ELF-1 (cell line): ENCODE measurements at regions not wholly inside any gene's neighbourhood (a gene's known extent, or its start where the extent isn't known, plus 50 kb on each side); places are given as distances from the start of the nearest gene placed in this dataset.

Experiments used
- DNase-seq: peaks from one replicate; pipeline ENCODE4 v3.0.0-alpha.2; 2016; ENCODE audit warnings: low read depth, low spot score

DNA sequence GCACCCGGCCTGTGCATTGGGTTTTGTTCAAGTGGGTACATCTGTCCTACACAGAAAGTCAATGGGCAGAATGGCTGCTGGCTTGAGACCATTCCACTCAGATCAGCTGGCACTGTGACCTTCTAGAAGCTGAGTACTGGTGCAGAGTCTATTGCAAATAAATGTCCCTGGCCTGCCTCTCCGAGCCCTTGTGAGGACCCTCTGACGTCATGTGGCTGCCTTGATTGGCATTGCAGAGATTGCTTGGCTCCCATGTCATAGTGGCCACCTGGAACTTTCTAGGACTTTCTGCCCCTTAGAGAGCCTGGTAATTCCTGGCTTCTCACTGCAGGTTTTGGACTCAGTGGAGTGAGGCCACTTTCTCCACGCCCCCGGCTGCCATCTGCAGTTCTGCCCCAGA, 211.3 kb downstream of the ENGASE start:
- DNase-seq: no peak

DNA sequence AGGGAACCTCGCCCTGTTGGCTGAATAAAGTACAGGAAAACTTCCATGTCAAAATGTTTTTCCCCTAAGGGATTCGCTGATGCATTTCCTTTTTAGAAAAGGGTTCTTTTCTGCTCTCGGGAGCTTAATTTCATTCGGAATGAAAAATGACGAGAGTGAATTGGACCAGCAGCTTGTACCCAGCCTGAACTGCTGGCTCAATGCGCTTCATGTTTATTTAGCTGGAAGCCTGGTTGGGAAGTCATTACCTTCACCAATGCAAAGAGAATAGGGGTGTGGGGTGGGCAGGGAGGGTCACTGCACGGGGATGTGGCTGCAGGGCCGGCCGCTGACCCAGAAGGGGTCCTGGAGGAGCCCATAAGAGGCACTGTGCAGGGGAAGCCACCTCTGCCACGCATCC, 207.7 kb downstream of the ENGASE start:
- no peak for DNase-seq

DNA sequence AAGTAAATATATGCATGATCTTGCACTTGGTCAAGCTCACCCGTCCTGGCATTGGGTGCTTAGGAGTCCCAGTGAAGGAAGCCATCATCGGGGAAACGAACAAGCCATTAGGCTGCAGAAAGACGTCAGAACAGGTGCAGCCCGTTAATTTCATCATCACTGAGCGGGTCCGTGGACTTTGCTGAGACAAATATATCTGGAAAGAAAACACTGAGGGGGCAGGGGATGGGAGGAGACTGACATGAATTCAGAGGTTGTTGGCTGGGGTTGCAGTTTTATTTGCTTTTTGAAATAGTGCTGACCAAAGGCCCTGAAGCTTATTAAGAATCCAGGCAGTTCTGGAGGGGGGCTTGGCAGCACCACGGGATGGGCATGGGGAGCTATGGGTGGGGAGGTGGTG, 207.2 kb downstream of the ENGASE start:
- no peak for DNase-seq

DNA sequence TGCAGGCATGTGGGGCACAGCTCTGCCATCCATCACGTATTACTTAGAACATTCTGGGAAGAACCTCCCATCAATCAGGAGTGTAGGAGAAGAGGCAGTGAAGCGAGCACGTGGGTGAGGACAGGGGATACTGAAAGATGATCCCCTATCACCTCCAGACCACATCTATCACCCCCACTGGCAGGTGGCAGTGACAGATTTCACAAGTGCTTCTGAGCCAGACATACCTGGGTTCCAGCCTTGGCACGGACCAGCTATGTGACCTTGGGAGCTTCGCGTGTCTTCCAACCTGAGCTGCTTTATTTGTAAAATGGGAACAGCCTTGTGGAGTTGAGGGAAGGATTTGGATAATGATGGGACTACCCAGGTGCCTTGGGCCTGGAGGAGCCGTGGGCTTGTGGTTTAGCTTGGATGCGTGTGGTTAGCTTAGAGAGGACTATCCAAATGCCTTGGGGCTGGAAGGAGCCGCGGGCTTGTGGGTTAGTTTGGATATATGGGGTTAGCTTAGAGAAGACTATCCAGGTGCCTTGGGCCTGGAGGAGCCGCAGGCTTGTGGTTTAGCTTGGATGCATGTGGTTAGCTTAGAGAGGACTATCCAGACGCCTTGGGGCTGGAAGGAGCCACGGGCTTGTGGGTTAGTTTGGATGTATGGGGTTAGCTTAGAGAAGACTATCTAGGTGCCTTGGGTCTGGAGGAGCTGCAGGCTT, 206.4 kb downstream of the ENGASE start:
- no peak for DNase-seq

DNA sequence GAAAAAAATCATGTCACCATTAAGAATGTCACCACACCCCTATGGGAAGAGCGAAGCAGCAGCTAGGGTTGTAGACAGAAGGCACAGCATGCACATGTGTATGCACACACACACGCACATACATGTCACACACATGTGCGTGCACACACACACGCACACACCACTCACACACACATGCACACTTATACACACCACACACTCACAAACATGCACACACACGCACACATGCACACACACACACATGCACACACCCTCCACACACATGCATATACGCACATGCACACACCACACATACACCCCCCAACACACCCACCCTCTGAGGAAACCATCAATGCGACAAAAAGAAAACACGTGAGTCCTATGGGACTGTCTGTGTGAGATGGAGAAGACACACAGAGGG, 205.4 kb downstream of the ENGASE start:
- DNase-seq: no peak

DNA sequence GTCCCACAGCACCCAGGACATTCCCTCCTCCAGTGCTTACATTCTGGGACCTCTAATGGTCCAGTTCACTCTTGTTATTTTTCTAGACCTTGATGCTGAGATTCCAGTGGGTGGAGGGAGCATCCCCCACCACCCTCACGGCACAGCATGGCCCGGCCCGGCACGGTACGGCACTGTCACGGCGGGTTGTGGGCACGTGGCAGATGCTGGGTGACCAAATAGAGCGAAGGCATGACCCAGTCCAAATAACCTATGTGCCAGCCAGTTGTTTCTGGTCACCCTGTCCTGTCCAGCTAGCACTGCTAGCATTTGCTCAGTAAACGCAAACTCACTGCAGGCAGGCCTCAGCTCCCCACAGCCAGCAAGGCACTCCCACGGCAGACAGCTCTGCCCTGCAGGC, 204.7 kb downstream of the ENGASE start:
- DNase-seq: no peak

DNA sequence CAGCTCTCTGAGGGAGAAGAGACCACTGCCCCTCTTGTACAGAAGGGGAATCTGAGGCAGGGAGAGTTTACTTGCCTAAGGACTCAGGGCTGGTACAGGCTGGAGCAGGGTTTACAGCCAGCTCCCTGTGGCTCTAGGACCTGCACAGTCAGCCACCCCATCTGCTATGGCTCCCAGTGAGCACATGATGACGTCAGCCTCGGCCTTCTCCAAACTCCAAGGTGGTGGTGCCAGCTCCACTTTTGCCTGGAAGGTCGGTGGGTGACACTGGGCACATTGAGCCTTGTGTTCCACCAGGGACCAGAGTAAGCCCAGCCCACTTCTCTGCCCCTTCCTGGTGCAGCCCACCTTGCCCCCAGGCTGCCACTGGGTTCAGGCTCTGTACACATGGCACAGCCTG, 202.2 kb downstream of the ENGASE start:
- no peak for DNase-seq

DNA sequence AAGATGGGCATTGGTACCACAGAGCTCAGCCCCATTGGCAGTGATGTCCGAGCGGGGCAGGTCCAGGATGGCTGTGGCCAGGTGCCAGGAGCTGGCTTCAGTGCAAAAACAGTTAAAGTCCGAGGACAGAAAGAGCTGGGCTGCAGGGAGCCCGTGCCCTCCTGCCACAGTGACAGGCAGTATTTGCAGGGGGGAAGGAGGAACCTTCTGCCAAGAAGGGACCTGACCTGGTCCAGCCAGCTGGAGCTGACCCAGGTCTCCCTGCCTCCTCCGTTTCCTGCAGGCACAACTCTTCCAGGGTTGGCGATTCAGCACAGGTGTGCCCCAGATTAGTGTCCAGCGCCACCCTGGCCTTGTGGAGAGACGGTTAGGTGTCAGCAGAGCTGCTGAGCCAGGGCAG, 199.0 kb downstream of the ENGASE start:
- no peak for DNase-seq

DNA sequence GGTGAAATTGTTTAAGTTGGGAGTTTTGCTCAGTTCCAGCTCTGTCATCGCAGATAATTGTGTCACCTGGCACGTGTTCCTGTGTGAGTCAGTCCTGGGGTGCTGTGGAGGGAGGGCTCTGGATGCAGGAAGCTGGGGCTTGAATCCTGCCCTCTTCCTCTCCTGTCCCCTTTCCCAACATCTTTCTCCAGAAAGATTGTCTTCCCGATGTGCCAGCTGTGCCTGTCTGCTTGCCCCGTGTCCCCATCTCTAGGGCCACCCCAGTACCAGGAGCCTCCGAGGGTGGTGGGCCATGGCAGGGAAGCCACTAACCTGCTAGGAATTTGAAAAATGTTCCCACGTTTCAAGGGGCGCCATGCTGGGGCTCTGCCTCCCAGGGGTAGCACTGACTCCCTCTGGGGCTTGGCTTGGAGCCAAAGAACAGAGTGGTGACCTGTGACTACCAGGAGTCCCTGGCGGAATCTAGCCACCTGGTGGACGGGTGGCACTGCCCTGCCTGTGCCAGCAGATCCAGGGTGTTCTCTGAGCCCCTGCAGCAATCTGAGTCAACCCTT, 198.1 kb downstream of the ENGASE start:
- no peak for DNase-seq

DNA sequence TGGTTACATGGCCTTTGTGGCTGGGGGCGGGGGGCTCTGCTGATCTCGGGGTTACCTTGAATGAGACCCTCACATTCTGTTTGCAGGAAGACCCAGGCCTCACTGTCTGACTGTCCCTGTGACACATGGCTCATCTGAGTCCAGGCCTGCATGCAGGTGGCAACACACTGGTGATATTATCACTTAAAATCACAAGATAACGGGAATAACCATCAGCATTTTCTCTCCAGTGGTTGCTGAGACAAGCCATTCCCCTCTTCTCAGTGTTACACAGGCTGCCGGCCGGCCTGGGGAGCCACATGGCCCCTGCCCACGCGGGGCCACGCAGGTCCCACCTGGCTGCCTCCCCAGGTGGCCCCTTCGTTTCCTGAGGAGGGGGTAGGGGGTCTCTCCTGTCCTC, 197.6 kb downstream of the ENGASE start:
- no peak for DNase-seq

DNA sequence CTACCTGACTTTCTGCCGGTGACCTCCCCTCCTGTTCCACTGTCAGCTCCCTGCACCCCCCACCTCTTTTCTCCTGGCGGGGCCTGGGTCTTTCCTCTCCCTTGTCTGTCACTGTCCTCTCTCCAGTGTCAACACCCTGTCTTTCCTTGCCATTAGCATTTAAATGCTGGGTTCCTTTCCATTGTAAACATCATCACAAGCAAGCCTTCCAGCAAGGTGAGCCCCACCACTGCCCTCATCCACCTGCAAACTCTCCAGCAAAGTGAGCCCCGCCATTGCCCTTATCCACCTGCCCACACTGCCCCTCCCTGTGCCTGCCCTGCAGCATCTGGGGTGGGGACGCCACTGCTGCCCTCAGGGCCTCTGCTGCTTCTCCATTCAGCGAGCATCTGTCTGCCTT, 195.0 kb downstream of the ENGASE start:
- DNase-seq: peak; percentile 32

DNA sequence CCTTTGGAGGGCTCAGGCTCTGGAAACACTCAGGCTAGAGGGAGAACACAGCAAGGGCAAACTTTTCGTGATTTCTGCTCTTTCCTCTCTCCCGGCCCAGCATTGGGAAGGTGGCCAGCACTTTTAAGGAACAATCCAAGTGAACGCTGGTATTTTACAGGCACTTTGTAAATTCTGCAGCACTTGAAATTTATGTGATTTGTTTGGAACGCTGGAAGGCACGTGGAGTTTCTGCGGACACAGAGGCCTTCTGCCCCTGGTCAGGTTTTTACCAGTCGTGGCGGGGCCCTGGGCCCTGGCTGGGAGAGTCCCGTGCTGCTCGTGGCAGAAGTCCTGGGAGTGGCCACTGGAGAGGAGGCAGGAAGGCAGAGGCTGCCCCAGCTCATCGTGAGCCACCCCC, 188.6 kb downstream of the ENGASE start:
- DNase-seq: no peak

DNA sequence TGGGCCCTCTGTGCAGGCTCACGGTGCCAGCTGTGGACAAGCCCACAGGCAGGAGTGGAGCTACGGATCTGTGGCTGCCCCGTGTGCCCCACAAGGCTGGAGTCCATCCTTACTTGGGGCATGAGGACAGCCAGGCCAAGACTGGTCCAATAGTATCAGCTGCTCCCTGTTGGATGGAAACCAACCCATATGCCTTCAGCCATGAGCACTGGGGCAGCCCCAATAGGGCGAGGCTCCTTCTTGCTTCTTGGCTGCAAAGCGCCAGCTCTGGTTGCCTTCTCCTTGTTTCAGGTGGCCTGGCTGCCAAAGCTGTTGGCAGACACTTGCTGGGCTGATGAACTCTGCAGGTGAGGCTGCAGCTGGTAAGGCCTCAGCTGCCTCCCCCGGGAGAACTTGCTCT, 188.0 kb downstream of the ENGASE start:
- no peak for DNase-seq

DNA sequence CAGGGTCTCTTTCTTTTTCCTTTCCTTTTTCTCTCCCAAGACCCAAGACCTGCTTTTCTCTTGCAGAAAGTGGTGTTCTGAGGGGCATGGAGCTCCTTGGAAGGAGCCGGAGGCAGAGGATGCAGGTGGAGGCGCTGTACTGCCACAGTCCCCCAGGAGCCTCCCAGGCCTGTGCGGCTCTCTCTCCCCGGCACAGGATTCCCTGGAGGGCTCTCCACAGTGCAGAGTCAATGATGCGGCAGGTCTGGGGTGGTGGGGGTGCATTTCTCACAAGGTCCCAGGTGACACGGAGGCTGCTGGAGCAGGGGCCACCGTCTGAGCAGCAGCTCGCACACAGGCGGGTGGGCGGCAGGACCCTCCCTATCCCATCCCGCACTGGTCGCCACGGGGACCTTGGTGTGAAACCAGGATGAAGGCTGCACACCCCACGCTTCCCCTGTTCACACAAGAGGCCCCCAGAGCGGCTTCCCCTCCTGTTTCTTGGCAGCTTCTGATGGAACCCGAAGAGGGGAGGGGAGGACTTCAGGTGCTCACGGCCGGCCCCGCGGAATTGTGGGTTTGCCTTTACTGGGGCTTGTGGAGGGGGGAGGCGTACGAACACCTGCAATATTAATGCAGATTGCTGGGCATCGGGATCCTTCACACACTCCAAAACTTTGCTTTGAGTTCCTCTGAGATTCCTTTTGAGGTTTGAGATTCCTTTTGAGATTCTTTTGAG, 186.9 kb downstream of the ENGASE start:
- DNase-seq: no peak

DNA sequence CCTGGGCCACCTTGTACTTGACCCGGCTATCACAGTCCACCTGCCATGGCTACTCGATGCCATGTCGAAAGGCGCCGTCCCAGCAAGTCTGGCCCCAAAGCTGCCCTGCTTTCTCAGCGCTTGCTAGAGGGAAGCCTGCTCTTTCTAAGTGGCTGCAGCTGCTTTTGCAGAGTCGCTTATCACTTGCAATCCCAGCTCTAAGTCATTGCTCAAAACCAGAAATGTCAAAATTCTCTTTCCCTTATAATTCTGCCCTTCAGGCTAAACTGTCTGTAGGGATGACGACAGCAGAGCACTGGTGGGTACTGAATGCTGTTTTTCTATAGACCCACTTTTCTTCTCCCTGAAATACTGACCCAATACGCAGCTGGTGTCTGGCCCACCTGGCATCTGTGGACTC, 184.2 kb downstream of the ENGASE start:
- DNase-seq: no peak

DNA sequence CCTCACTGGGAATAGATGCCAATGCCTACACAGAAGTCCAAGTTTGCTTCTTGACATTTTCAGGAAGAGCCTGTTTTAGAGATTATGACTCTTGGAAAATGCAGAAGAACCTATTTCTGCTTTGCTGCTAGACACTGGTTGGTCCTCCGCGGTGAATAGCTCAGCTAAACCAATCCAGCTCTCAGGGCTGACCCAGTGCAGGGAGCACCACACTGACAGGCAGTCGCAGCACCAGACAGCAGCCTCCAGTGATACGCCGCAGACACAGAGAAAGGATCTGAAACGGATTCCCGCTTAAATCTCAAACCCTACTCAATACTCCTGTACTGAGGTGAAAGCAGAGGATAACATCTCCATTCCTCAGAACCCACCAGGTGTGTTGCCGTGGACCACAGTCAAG, 183.4 kb downstream of the ENGASE start:
- DNase-seq: no peak

DNA sequence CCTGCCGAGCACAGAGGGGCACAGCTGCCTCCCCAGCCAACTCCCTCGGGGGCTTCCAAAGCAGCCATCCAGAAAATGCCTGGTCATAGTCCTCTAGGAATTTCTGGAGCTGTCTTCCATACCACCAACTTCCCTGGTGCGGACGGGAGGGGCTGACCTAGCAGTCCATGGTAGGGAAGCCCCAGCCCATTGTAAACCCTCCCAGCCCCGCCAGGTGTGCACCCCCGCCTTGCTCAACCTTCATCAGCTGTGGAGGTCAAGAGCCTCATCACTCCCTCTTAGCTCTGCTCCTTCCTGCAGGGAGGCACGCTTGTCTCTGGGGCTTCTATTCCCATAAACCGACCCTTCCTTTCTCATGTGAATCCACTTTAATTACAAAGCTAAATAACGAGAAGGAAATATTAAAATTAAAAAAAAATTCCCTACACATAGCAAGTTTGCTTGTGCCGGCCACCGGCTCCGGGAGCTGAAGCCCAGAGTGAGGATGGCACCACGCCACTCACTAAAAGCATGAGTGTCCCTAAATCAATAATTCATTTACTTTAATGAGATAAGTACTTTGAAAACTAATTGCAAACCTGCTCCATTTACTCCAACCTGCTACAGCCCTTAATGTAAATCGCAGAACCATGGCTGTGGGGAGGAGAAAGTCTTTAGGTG, 181.4 kb downstream of the ENGASE start:
- DNase-seq: no peak

DNA sequence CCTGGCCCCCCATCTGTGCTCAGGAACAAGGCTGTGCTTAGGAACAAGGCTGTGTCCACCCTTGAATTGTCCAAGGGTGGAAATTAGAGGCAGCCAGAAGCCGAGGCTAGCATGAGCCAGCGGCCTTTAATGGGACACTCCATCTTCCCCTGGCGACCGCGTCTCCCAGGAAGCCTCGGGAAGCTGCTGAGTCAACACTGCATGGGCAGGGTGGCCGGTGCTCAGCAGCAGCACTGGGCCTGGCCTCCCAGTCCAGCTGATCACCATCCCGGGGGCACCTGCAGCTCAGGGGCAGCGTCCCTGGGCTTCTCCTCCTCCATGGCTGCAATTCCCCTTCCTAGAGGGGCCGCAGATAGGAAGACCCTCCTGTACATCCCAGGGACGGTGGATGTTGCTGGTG, 180.8 kb downstream of the ENGASE start:
- DNase-seq: no peak

DNA sequence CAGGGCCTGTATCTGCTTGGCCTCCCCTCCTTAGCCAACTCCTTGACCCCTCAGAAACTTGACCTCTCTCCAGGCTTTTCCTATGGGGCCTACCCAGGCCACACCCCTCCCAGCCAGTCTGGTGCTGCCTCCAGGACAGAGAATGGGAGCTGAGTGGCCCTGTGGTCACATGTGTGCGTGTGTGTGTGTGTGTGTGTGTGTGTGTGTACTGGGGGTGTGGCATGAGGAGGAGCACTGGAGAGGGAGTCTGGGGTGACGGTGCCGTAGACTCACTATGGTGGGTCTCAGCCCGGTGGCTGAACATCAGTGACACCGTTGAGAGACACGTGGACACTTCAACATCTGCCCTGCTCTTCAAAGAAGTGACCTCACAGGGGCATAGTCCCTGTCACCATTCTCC, 180.4 kb downstream of the ENGASE start:
- DNase-seq: no peak

DNA sequence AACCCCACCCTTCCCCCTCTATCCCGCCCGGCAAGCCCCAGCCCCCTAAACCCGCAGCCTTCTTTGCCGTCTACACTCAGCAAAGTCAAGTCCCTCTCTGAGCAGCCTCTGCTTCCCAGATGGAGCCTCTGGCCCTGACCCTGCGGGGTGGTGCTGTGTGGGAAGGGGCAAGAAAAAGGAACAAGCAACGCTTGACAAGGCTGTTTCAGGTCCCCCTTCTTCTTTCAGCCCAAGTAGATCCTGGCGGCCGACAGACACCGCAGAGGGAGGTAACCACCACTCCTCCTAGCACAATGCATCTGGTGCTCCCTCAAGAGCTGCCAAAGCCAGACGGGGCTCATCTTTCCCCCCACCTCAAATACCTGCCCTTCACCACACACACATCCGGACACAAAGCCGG, 178.3 kb downstream of the ENGASE start:
- no peak for DNase-seq

DNA sequence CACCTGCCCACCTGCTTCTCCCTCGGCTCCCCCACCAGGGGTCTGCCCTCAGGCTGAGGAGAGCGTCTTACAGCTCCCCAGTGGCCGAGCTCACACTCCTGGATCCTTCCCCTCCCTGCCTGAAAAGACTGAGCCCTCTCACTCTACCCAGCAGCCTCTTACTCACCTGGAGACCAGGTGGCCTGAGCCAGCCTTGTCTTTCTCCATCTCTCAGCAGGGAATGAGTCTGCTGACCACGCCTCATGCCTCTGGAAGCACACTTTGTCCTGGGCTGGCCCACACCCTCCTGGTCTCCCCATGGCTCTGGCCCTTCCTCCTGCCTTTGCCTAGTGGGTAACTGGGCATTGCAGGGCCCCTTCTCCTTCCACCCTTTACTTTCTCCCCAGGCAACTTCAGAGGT, 177.2 kb downstream of the ENGASE start:
- no peak for DNase-seq

DNA sequence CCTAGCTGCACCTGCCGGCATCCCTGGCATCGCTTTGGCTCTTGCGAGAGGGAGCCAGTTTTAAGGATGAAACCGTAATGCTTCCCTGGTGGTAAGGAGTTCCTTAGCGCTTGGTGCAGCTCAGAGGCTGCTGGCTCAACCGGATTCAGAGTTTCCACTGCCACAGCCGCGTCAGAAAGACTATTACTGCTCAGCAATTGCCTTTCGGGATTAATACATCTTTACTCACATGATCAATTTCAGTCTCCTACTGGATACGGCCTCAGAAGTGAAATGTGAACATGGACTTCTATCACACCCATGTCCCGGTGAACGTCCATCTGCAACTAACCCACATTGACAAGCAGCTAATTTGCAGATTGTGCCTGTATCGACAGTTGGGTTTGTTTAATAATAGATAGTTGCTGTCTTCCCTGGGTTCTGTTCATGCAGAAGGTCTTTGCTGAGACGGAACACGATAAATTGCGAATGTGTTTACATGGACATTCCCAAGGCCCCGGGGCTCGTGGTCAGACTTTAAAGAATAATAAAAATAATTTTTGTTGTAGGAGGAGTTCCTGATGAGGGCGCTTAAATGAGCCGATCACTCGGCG, 175.4 kb downstream of the ENGASE start:
- no peak for DNase-seq
